GM19043 (cell line): ENCODE measurements at regions not wholly inside any gene's neighbourhood (a gene's known extent, or its start where the extent isn't known, plus 50 kb on each side); places are given as distances from the start of the nearest gene placed in this dataset.

Experiments used
- ATAC-seq: cut with Tn5 transposase; IDR thresholded peaks from one replicate; pipeline ENCODE4 v1.9.1; 2021; ENCODE audit warnings: low read depth; ENCODE audit not compliant: unreplicated experiment

DNA sequence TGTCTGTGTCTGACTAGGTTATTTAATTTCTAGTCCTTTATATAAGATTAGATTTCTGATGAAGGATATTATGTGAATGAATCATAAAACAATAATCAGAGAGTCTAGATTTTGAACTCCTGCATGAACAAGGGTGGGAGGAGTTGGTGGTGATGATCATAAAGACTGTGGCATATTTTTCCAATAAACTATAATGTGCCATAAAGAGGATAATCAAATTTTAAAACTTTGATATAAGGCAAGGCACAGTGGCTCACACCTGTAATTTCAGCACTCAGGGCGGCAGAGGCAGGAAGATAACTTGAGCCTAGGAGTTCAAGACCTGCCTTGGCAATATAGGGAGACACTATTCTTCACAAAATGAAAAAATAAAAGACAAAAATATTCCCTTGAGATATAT lies 473.3 kb downstream of the GABRG1 start:
- no peak for ATAC-seq

- ATAC-seq = no peak
Observed at GRCh38 chr4:45648846-45649245, 475.0 kb downstream of the GABRG1 start.

GRCh38 chr4:45647823-45648222 lies 476.0 kb downstream of the GABRG1 start:
- ATAC-seq = no peak

- ATAC-seq = no peak
Observed at GRCh38 chr4:45646885-45647590, 476.8 kb downstream of the GABRG1 start.

- ATAC-seq = no peak
Observed at GRCh38 chr4:45640281-45640680, 483.6 kb downstream of the GABRG1 start.

DNA sequence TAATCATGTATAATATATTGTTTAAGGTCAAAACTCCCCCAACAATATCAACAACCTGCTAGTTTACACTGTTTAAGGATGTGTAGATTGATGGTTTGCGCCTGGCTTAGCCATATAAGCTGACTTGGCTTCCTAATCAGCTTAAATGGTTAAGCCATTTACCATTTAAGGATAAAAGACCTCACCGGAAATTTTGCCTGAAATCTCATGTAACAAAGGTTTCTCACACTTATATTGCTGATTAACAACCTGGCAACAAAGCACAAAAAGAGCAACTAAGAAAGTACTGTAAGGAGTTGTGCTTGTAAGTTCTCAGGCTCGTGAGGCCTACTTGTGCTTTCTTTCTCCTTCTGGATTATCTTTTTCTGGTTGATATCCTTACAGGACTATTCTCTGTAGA lies 485.2 kb downstream of the GABRG1 start:
- ATAC-seq = no peak

DNA sequence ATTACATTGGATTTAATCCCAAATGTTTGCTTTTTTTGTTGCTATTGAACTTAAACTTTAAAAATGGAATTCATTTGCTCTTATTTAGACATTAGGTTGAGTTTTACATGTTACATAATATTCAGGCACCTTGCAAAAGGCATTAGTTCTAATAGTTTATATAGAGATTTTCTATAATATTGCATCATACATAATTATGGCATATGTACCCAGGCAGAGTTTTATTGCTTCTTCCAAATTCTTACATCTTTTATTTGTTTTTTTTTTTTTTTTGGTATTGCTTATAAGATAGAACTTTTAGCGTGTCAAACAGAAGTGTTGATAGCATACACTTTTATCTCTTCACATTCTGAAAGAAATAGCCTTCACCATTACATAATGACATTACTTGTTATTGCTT lies 487.7 kb downstream of the GABRG1 start:
- ATAC-seq = no peak

GRCh38 chr4:45629717-45630116 lies 494.1 kb downstream of the GABRG1 start:
- ATAC-seq = no peak

DNA sequence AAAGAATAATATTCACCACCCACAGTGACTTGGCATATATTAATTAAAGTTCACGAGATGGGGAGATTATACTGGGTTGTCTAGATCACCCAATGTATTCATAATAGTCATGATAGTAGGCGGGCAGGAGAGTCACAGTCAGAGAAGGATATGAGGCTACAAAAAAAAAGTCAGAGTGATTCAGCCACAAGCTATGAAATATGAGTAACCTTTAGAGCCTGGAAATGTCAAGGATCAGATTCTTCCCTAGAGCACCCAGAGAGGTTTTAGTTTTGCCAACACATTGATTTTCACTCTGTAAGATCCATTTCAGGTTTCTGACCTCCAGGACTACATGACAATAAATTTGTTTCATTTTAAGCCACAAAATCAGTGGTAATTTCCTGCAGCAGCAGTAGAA lies 501.9 kb downstream of the GABRG1 start:
- ATAC-seq = no peak

GRCh38 chr4:45620808-45621207 lies 503.0 kb downstream of the GABRG1 start:
- ATAC-seq = no peak

DNA sequence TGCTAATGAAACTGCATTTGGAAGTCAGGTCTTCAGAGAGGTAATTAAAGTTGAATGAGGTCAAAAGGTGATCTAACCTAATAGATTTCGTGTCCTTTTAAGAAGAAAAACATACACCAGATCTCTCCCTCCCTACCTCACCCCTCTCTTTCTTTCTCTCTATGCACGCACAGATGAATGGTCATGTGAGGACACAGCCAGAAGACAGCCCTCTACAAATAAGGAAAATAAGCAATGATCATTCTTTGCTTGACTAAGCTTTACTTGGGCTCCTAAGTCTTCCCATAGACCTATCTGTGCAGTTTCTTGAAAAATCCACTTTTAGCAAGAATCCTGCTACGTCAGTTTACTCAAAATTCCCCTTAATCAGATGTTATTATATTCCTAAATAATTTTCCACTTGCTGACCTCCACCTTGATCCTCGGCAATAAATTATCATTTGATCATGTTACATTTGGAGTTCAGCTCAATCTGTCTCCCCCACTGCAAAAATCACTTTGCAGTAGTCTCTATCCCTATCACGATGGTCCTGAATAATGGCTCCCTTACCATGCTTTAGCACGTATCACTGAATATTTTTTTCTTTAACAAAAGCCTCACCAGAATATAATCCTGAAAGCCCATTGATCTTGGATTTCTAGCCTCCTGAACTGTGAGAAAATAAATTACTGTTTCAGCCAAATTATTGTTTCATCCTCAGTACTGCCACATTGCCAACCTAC lies 527.3 kb downstream of the GABRG1 start:
- no peak for ATAC-seq

DNA sequence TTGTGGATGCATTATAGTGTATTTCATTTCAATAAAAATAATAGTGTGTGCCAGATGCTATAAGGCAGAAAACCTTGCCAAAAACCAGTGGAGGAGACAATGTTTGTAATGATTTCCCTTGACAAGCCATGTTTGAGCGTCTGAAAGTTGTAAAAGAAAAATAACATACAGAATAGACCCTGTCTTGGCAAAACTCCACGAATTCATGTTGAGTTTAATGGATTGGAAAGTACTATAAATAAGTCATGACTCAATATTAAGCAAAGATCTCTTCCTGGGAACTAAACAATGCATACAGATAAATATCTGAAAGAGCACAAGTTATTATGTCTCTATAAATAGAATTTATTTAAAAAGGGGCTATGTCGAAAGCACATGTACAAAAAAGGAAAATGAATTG lies 543.5 kb downstream of the GABRG1 start:
- no peak for ATAC-seq

DNA sequence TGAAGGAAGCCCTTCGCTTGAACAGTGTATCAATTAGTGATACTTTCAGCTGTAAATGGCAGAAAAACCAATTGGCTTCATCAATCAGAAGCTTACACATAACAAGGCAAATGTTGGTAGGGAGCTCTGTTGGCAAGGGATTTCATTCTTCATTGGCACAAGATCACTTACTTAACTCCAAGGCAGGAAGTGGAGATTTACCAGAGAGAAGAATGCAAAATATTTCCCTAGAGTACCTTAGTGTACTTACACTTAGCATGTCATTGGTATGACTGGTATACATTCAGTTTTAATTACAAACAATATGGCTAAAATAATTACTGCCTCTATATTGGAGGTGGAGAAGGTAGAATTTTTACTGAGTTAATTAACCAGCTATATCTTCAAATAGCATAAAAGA lies 545.0 kb downstream of the GABRG1 start:
- no peak for ATAC-seq

DNA sequence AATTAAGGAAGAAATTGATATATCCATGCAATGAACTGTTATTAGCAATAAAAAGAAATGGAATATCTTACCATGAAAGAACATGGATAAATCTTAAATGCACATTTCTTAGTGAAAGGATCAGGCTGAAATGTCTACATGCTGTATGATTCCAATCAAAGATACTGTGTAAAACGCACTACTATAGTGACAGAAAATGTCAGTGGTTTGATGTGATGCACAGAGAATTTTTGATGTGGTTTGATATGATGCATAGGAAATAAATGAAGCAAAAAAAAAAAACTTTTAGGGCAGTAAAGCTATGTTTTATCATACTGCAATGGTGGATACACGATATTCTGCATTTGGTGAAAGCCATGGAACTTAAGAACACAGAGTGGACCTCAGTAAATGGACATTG lies 547.6 kb downstream of the GABRG1 start:
- ATAC-seq = no peak

GRCh38 chr4:45569619-45570018 lies 554.2 kb downstream of the GABRG1 start:
- ATAC-seq = no peak

DNA sequence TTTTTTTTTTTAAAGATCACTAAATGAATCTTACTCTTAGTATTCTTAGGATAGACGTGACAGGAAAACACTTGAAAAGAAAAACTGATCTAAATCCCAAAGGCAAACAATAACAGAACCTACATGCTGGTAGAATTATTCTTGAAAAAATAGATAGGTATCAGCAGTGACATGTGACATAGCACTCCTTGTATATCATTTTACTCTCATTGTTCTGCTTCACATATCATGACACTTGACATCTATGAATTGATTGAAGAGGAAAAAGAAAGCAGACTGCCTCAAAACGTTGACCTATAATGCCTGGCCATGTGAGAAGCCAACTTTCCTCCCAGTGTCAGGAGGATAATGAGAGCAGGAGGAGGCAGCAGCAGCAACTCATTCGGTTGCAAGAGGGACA lies 555.2 kb downstream of the GABRG1 start:
- no peak for ATAC-seq

- no peak for ATAC-seq
Observed at GRCh38 chr4:45566896-45567603, 556.8 kb downstream of the GABRG1 start.

DNA sequence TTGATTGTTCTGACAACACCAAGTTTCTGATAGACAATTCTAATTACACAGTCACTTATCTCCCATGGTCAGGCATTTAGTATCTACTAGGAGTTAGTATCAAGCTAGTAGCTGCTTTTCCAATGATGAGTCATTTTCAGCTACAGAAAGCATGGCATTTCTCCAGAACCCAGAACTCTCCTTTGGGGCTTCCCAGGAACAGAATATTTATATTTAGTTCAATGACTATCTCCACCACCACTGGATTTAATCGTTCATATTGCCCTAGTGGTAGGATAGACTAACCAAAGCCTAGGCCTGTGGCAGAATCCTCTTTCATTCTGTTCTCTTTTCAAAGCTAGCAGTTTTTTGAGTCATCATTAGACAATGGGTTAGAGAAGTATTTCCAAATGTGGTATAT lies 569.4 kb downstream of the GABRG1 start:
- ATAC-seq = no peak

DNA sequence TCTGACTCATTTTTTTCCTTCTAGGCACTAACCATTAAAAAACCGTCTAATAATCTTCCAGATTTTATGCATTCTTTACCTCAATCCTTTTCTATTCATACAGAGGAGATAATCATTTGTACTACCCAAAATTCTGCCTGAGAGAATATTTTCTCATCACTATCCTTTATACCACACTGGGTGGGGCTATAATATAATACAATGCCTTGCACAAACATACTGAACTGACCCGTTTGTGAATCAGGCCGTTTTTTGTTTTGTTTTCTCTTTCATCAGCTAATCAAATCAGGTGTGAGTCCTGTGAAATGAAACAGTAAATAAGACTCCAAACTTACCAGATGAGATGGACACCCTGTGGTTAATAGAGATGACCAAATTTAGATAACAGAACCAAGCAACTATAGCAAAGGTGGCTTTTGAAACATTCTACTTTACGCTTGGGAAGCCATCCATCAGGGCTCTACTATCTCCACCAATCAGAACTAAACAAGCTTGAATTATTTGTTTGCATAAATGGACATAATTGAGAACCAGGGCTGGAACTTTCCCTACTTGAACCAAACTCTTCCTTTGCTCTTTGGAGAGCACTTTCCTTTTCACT lies 573.0 kb downstream of the GABRG1 start:
- no peak for ATAC-seq

GRCh38 chr4:45539142-45539814 lies 584.6 kb downstream of the GABRG1 start:
- ATAC-seq = no peak

GRCh38 chr4:45530498-45530897 lies 593.4 kb downstream of the GABRG1 start:
- ATAC-seq = no peak
